ENCODE measurements at regions not wholly inside any gene's neighbourhood (a gene's known extent, or its start where the extent isn't known, plus 50 kb on each side); places are given as distances from the start of the nearest gene placed in this dataset.

DNA sequence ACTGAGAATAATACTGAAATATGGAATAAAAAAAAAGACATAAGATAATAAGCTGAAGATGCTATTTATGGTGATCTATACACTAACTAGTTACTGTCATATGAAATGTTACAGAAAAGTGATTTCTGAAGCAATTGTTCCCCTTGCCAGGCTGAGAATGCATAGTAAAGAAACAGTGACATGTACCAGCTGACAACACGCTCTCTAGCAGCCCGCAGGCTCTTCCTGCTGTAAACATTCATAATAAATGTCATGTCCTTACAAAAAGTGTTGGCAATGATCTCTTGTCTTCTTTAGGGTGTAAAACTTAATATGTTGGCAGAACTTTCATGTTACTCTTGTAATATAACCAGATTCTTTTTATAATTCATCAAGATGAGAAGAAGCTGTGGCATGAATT is 1171.3 kb downstream of the DSC3 start:
- H3K27ac ChIP-seq (ENCODE audit: low read length): no peak overlapping the region
- DNase-seq (ENCODE audit: low read depth, low spot score) (no peak), ATAC-seq (no peak)
- H3K4me1 ChIP-seq (ENCODE audit: control insufficient read depth, insufficient read depth, low read length): no peaks in the 10 kb centered on the region
- in situ Hi-C loops (cut with HindIII; ENCODE audit: low pct_unique_long_range_greater_than_20kb, low sequenced_read_pairs) (no loop called here), intact Hi-C loops (cut with micrococcal nuclease; ENCODE audit: unreplicated experiment) (loop anchor here (10.0 kb wide), 2 partner anchors 414 to 1104 kb away; no protein-coding TSS in a partner anchor)
- ChIA-PET CTCF (no interaction called here), POLR2A (no interaction called here)
- TF ChIP-seq, protein P1, sequence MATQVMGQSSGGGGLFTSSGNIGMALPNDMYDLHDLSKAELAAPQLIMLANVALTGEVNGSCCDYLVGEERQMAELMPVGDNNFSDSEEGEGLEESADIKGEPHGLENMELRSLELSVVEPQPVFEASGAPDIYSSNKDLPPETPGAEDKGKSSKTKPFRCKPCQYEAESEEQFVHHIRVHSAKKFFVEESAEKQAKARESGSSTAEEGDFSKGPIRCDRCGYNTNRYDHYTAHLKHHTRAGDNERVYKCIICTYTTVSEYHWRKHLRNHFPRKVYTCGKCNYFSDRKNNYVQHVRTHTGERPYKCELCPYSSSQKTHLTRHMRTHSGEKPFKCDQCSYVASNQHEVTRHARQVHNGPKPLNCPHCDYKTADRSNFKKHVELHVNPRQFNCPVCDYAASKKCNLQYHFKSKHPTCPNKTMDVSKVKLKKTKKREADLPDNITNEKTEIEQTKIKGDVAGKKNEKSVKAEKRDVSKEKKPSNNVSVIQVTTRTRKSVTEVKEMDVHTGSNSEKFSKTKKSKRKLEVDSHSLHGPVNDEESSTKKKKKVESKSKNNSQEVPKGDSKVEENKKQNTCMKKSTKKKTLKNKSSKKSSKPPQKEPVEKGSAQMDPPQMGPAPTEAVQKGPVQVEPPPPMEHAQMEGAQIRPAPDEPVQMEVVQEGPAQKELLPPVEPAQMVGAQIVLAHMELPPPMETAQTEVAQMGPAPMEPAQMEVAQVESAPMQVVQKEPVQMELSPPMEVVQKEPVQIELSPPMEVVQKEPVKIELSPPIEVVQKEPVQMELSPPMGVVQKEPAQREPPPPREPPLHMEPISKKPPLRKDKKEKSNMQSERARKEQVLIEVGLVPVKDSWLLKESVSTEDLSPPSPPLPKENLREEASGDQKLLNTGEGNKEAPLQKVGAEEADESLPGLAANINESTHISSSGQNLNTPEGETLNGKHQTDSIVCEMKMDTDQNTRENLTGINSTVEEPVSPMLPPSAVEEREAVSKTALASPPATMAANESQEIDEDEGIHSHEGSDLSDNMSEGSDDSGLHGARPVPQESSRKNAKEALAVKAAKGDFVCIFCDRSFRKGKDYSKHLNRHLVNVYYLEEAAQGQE (IDR thresholded peaks at IDR 0.05; ENCODE audit: insufficient read depth in 1 of 2, low read depth in 2 of 2, low read length in 1 of 2): no peak
- TF ChIP-seq, protein P2, sequence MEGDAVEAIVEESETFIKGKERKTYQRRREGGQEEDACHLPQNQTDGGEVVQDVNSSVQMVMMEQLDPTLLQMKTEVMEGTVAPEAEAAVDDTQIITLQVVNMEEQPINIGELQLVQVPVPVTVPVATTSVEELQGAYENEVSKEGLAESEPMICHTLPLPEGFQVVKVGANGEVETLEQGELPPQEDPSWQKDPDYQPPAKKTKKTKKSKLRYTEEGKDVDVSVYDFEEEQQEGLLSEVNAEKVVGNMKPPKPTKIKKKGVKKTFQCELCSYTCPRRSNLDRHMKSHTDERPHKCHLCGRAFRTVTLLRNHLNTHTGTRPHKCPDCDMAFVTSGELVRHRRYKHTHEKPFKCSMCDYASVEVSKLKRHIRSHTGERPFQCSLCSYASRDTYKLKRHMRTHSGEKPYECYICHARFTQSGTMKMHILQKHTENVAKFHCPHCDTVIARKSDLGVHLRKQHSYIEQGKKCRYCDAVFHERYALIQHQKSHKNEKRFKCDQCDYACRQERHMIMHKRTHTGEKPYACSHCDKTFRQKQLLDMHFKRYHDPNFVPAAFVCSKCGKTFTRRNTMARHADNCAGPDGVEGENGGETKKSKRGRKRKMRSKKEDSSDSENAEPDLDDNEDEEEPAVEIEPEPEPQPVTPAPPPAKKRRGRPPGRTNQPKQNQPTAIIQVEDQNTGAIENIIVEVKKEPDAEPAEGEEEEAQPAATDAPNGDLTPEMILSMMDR (IDR thresholded peaks at IDR 0.05): no peak
- TF ChIP-seq POLR2AphosphoS5 (IDR thresholded peaks at IDR 0.05; ENCODE audit: low read depth, low read length) (no peak), TCF7L2 (IDR thresholded peaks at IDR 0.05; ENCODE audit: low read depth, low read length) (no peak), SIN3A (IDR thresholded peaks at IDR 0.05; ENCODE audit: borderline replicate concordance, insufficient read depth, low read depth, low read length) (no peak)
- no peaks in the 10 kb centered on the region for H3K9me3 ChIP-seq (ENCODE audit: control insufficient read depth, insufficient read depth, low read depth, low read length)
- H3K27me3 ChIP-seq (ENCODE audit: control insufficient read depth, insufficient read depth, low read length): no peaks in the 10 kb centered on the region
- no peaks in the 10 kb centered on the region for H3K36me3 ChIP-seq (ENCODE audit: control insufficient read depth, insufficient read depth, low read length)
- BruUV-seq (replicated peaks): no TSS peak
- no peak overlapping the region for H3K4me3 ChIP-seq (ENCODE audit: low read depth in 2 of 2, low read length in 2 of 2)

DNA sequence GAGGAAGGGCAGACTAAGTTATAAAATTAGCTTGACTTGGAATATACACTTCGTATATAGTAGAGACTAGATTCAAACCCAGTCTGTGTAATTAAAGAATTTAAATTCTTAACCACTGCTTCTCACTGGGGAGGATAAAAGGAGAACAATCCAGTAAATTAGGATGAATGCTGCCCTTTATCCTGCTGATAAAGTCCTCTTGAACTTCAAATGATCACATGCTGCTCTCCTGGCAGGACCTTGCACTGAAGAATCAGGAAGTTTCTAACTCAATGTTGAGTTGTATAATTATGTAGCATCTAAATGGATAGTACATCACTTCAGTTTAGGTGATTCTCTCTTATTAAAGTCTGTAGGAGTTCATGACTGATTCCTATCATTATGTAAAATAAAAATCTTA is 1179.7 kb downstream of the DSC3 start:
- no peak for DNase-seq (ENCODE audit: low read depth, low spot score)
- Histone ChIP-seq H3K36me3 (ENCODE audit: control insufficient read depth, insufficient read depth, low read length) (no peaks in the 10 kb centered on the region), H3K27me3 (ENCODE audit: control insufficient read depth, insufficient read depth, low read length) (no peaks in the 10 kb centered on the region), H3K9me3 (ENCODE audit: control insufficient read depth, insufficient read depth, low read depth, low read length) (no peaks in the 10 kb centered on the region), H3K4me3 (ENCODE audit: low read depth in 2 of 2, low read length in 2 of 2) (no peak overlapping the region), H3K27ac (ENCODE audit: low read length) (no peak overlapping the region), H3K4me1 (ENCODE audit: control insufficient read depth, insufficient read depth, low read length) (no peaks in the 10 kb centered on the region)
- no peak for TF ChIP-seq SIN3A (IDR thresholded peaks at IDR 0.05; ENCODE audit: borderline replicate concordance, insufficient read depth, low read depth, low read length)
- TF ChIP-seq, protein P1 (IDR thresholded peaks at IDR 0.05; ENCODE audit: insufficient read depth in 1 of 2, low read depth in 2 of 2, low read length in 1 of 2): no peak
- TF ChIP-seq POLR2AphosphoS5 (IDR thresholded peaks at IDR 0.05; ENCODE audit: low read depth, low read length): no peak
- TF ChIP-seq TCF7L2 (IDR thresholded peaks at IDR 0.05; ENCODE audit: low read depth, low read length): no peak
- TF ChIP-seq, protein P2 (IDR thresholded peaks at IDR 0.05): no peak
- POLR2A ChIA-PET: no interaction called here
- no TSS peak for BruUV-seq (replicated peaks)
- no peak for ATAC-seq
- in situ Hi-C loops (cut with HindIII; ENCODE audit: low pct_unique_long_range_greater_than_20kb, low sequenced_read_pairs): no loop called here
- CTCF ChIA-PET: no interaction called here
- intact Hi-C loops (cut with micrococcal nuclease; ENCODE audit: unreplicated experiment): no loop called here

Measured in Panc1 (cell line).